SK-N-SH (cell line): ENCODE measurements at regions not wholly inside any gene's neighbourhood (a gene's known extent, or its start where the extent isn't known, plus 50 kb on each side); places are given as distances from the start of the nearest gene placed in this dataset.
A peak's percentile ranks its signal among the peaks of the same experiment; 100 is the strongest.

Experiments used
- CTCF ChIA-PET: fragments of 300-600, 350-600 bp; formaldehyde crosslinking; extraction: SDS; loops from one replicate; lab custom pipeline; 2021; lab: Yijun Ruan, JAX
- POLR2A ChIA-PET: fragments of 350-600 bp; sonication (Branson Sonifier 250); formaldehyde crosslinking; extraction: SDS; loops from one replicate; lab custom pipeline; 2020; ENCODE audit warnings: antibody characterized with exemption, inconsistent platforms; lab: Yijun Ruan, JAX
- DNase-seq: peaks from one replicate; pipeline ENCODE4 v3.0.0; 2012
- H2AFZ ChIP-seq: fragments of 200-600 bp; sonication (generic); 2 replicates; pipeline ENCODE4 v1.8.1; 2016; ENCODE audit warnings: antibody characterized with exemption, mild to moderate bottlenecking, low read depth
- H3F3A ChIP-seq: fragments of 200-600 bp; sonication (generic); replicated peaks from 2 replicates; pipeline ENCODE3; 2016; ENCODE audit warnings: antibody characterized with exemption, mild to moderate bottlenecking; ENCODE audit not compliant: insufficient read depth
- H3K27ac ChIP-seq, 2 experiments: fragments of 200-500 bp in 1 of 2; fragments of 200-600 bp in 1 of 2; sonication (Bioruptor generic) in 1 of 2; sonication (generic), shearing (Covaris generic) in 1 of 2; 2 replicates each; pipeline versions ENCODE4 v1.5.1 to v1.6.1; 2014 to 2016; ENCODE audit warnings: low read depth in 2 of 2, inconsistent platforms in 1 of 2, low read length in 1 of 2, mild to moderate bottlenecking in 1 of 2, mixed read lengths in 1 of 2
- H3K27me3 ChIP-seq: fragments of 200-600 bp; sonication (generic), shearing (Covaris generic); 2 replicates; pipeline ENCODE4 v1.6.1; 2016; ENCODE audit warnings: mixed run types; ENCODE audit not compliant: insufficient read depth
- H3K36me3 ChIP-seq, 2 experiments: fragments of 200-500 bp in 1 of 2; fragments of 200-600 bp in 1 of 2; sonication (Bioruptor generic) in 1 of 2; sonication (generic) in 1 of 2; replicated peaks in 1 of 2; 2 replicates each; pipeline versions ENCODE3 to v1.5.1; 2014 to 2016; ENCODE audit warnings: low read length in 1 of 2, mild to moderate bottlenecking in 1 of 2; ENCODE audit not compliant: insufficient read depth in 2 of 2, control insufficient read depth in 1 of 2
- H3K4me1 ChIP-seq, 2 experiments: fragments of 200-500 bp in 1 of 2; fragments of 200-600 bp in 1 of 2; sonication (Bioruptor generic) in 1 of 2; sonication (generic), shearing (Covaris generic) in 1 of 2; 2 replicates each; pipeline versions ENCODE4 v1.5.1 to v1.6.1; 2014 to 2016; ENCODE audit warnings: low read depth in 1 of 2, low read length in 1 of 2, mixed run types in 1 of 2; ENCODE audit not compliant: insufficient read depth in 2 of 2, control insufficient read depth in 1 of 2
- H3K4me2 ChIP-seq: fragments of 200-600 bp; sonication (generic), shearing (Covaris generic); 2 replicates; pipeline ENCODE4 v1.6.1; 2017; ENCODE audit warnings: mixed run types
- H3K4me3 ChIP-seq, 2 experiments: fragments of 200-500 bp in 1 of 2; fragments of 200-600 bp in 1 of 2; sonication (Bioruptor generic) in 1 of 2; sonication (generic), shearing (Covaris generic) in 1 of 2; 2 replicates each; pipeline versions ENCODE4 v1.5.1 to v1.8.1; 2014 to 2016; ENCODE audit warnings: low read depth in 2 of 2, inconsistent platforms in 1 of 2, low read length in 1 of 2, mild to moderate bottlenecking in 1 of 2, mixed read lengths in 1 of 2, moderate library complexity in 1 of 2
- H3K79me2 ChIP-seq: fragments of 200-600 bp; sonication (generic); 2 replicates; pipeline ENCODE4 v1.8.1; 2017; ENCODE audit warnings: mild to moderate bottlenecking; ENCODE audit not compliant: insufficient read depth
- H3K9ac ChIP-seq: fragments of 200-600 bp; sonication (generic); 2 replicates; pipeline ENCODE4 v1.6.1; 2017; ENCODE audit warnings: mixed run types
- H3K9me2 ChIP-seq: fragments of 200-600 bp; sonication (generic); 2 replicates; pipeline ENCODE4 v1.6.1; 2017; ENCODE audit warnings: mixed run types
- H3K9me3 ChIP-seq: fragments of 200-600 bp; sonication (generic); 2 replicates; pipeline ENCODE4 v1.6.1; 2017; ENCODE audit warnings: mixed run types, mild to moderate bottlenecking, moderate library complexity
- H4K20me1 ChIP-seq: fragments of 200-600 bp; sonication (generic); 2 replicates; pipeline ENCODE4 v1.6.1; 2017; ENCODE audit warnings: mild to moderate bottlenecking, mixed run types; ENCODE audit not compliant: insufficient read depth
- CHD2 ChIP-seq: fragments of 150-350 bp; IDR thresholded peaks from 2 replicates; pipeline ENCODE4 v1.6.1; 2018; ENCODE audit warnings: low read length; ENCODE audit not compliant: partially characterized antibody
- ELF1 ChIP-seq: IDR thresholded peaks from 2 replicates; pipeline ENCODE4 v1.4.0; 2012
- EP300 ChIP-seq, 2 experiments: IDR thresholded peaks; 2 replicates each; pipeline versions ENCODE4 v1.4.0 to v1.6.1; 2012; ENCODE audit warnings: borderline replicate concordance in 1 of 2, low read depth in 1 of 2, low read length in 1 of 2
- GATA2 ChIP-seq: sonication (generic); formaldehyde crosslinking; IDR thresholded peaks from 2 replicates; pipeline ENCODE4 v1.5.0; 2020; ENCODE audit warnings: mild to moderate bottlenecking, missing genetic modification reagents
- JUND ChIP-seq: IDR thresholded peaks from 2 replicates; pipeline ENCODE4 v1.4.0; 2012
- MAX ChIP-seq: IDR thresholded peaks from 2 replicates; pipeline ENCODE4 v1.4.0; 2012; ENCODE audit warnings: low read depth
- MXI1 ChIP-seq: IDR thresholded peaks from 2 replicates; pipeline ENCODE4 v1.6.1; 2012; ENCODE audit warnings: mild to moderate bottlenecking, low read depth, low read length, improper control_type of control experiment
- NRF1 ChIP-seq: IDR thresholded peaks from 2 replicates; pipeline ENCODE4 v1.6.1; 2012; ENCODE audit warnings: low read depth, mild to moderate bottlenecking, low read length
- PBX3 ChIP-seq: IDR thresholded peaks from 2 replicates; pipeline ENCODE4; 2012
- POLR2AphosphoS5 ChIP-seq: IDR thresholded peaks from 2 replicates; pipeline ENCODE4 v1.6.1; 2012; ENCODE audit warnings: low read depth, low read length
- RCOR1 ChIP-seq: fragments of 150-350 bp; IDR thresholded peaks from 2 replicates; pipeline ENCODE4 v1.6.1; 2017; ENCODE audit warnings: antibody characterized with exemption, low read length
- REST ChIP-seq: IDR thresholded peaks from 2 replicates; pipeline ENCODE4 v1.6.1; 2012; ENCODE audit warnings: mild to moderate bottlenecking, low read depth, low read length, moderate library complexity
- SIN3A ChIP-seq: IDR thresholded peaks from 2 replicates; pipeline ENCODE4 v1.6.1; 2012; ENCODE audit warnings: low read depth, mild to moderate bottlenecking, low read length, moderate library complexity, borderline replicate concordance
- USF2 ChIP-seq: fragments of 150-350 bp; IDR thresholded peaks from 2 replicates; pipeline ENCODE4 v1.6.1; 2017; ENCODE audit warnings: antibody characterized with exemption, low read length, low read depth, borderline replicate concordance
- WGBS: methylation state at CpG from one replicate; pipeline ENCODE4 v1.1.6; 2017; ENCODE audit warnings: low lambda C conversion rate; 5-methylcytosine and 5-hydroxymethylcytosine counted together

- peak; percentile 57 for DNase-seq
- Histone ChIP-seq H3K27ac (peak overlapping the region in 1 of 2 experiments; percentile 34; a peak in 2 of 4 replicates), H3K9me3 (no peaks in the 10 kb centered on the region), H2AFZ (peak overlapping the region; percentile 84), H3K27me3 (no peaks in the 10 kb centered on the region), H4K20me1 (no peaks in the 10 kb centered on the region), H3K4me2 (peak overlapping the region; percentile 61), H3K9me2 (no peaks in the 10 kb centered on the region), H3K79me2 (no peaks in the 10 kb centered on the region), H3K4me3 (peak overlapping the region; percentile 43 to 49), H3K9ac (no peak overlapping the region), H3F3A (no peaks in the 10 kb centered on the region), H3K4me1 (peaks cover 0 to 13% of the 10 kb centered on the region in 2 experiments; a peak in 2 of 4 replicates), H3K36me3 (no peaks in the 10 kb centered on the region)
- WGBS = 15% methylated on average over 14 of the region's 16 CpGs
- CTCF ChIA-PET = interaction anchor here (1.0 to 1.5 kb wide), 2 partner anchors 23 to 1120 kb away, joined by 3 to 5 read pairs; no protein-coding TSS in a partner anchor
- POLR2A ChIA-PET = no interaction called here
- TF ChIP-seq MXI1 (peak; percentile 45; the same call in 1 of the 2 replicates), EP300 (IDR thresholded peaks at IDR 0.05; ENCODE audit: borderline replicate concordance in 1 of 2, low read depth in 1 of 2, low read length in 1 of 2) (no peak), JUND (no peak), NRF1 (no peak), CHD2 (peak; percentile 35), SIN3A (no peak), RCOR1 (peak; percentile 29; the same call in 1 of the 2 replicates), USF2 (no peak), MAX (no peak), GATA2 (CRISPR knock-in tag) (peak; percentile 58), REST (no peak)
These were observed 212.0 kb downstream of the DEPDC1B start for GRCh38 chr5:60487885-60488442.

- H4K20me1 ChIP-seq = no peaks in the 10 kb centered on the region
- H3K4me2 ChIP-seq = peak overlapping the region; percentile 61; the same call in 1 of the 2 replicates
- H3K27ac ChIP-seq = peak overlapping the region in 1 of 2 experiments; percentile 22; a peak in 1 of 4 replicates
- peaks cover 0 to 13% of the 10 kb centered on the region in 2 experiments; a peak in 2 of 4 replicates for H3K4me1 ChIP-seq
- no peaks in the 10 kb centered on the region for H3K27me3 ChIP-seq
- no peaks in the 10 kb centered on the region for H3K9me3 ChIP-seq
- H3F3A ChIP-seq = no peaks in the 10 kb centered on the region
- H3K36me3 ChIP-seq = no peaks in the 10 kb centered on the region
- no peaks in the 10 kb centered on the region for H3K9me2 ChIP-seq
- WGBS = 25% methylated on average over 2 of the region's 2 CpGs
- POLR2A ChIA-PET = no interaction called here
- peak overlapping the region in 1 of 2 experiments; percentile 43; a peak in 1 of 4 replicates for H3K4me3 ChIP-seq
- peak; percentile 9 for DNase-seq
- CTCF ChIA-PET = interaction anchor here (1.5 kb wide), 1 partner anchor 22 kb away, joined by 5 read pairs; no protein-coding TSS in a partner anchor
- H3K9ac ChIP-seq = no peak overlapping the region
- no peaks in the 10 kb centered on the region for H3K79me2 ChIP-seq
- H2AFZ ChIP-seq = peak overlapping the region; percentile 84
- TF ChIP-seq ELF1 = no peak
- TF ChIP-seq POLR2AphosphoS5 = no peak
- peak; percentile 17; the same call in 1 of the 2 replicates for TF ChIP-seq PBX3
These were observed 212.5 kb downstream of the DEPDC1B start for GRCh38 chr5:60487476-60487875.
